GM18858 (cell line): ENCODE measurements at regions not wholly inside any gene's neighbourhood (a gene's known extent, or its start where the extent isn't known, plus 50 kb on each side); places are given as distances from the start of the nearest gene placed in this dataset.
"Not testable (repeated sequence)": the region's sequence is repeated elsewhere in the genome, so short reads cannot be mapped to it uniquely, and the experiment has no call there.

Experiments used
- ATAC-seq: cut with Tn5 transposase; IDR thresholded peaks from one replicate; pipeline ENCODE4 v1.9.1; 2021; ENCODE audit not compliant: unreplicated experiment

GRCh38 chr15:39260391-39260790, 320.5 kb upstream of the THBS1 start:
- no peak for ATAC-seq

GRCh38 chr15:39260791-39261190, 320.1 kb upstream of the THBS1 start:
- ATAC-seq: no peak

DNA sequence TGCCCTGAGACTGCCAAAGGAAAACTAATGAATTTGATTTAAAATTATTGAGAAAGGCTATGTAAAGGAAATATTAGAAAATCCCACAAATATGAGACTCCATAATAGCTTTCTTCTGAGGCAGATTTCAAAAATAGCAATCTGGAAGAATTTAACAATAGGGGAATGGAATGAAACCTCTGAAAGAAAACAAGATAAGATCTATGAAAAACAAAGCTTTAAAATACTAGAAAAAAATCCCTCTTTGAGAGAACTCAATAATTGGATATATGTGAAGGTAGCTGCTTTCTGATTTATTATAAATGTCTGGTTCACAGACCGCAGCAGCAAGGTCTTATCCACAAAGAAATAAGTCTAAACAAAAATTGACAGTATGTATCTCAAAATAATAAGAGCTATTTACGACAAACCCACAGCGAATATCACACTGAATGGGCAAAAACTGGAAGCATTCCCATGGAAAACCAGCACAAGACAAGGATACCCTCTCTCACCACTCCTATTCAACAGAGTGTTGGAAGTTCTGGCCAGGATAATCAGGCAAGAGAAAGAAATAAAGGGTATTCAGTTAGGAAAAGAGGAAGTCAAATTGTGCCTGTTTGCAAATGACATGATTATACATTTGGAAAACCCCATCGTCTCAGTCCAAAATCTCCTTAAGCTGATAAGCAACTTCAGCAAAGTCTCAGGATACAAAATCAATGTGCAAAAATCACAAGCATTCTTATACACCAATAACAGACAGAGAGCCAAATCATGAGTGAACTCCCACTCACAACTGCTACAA, 319.3 kb upstream of the THBS1 start:
- ATAC-seq: not testable (repeated sequence)

DNA sequence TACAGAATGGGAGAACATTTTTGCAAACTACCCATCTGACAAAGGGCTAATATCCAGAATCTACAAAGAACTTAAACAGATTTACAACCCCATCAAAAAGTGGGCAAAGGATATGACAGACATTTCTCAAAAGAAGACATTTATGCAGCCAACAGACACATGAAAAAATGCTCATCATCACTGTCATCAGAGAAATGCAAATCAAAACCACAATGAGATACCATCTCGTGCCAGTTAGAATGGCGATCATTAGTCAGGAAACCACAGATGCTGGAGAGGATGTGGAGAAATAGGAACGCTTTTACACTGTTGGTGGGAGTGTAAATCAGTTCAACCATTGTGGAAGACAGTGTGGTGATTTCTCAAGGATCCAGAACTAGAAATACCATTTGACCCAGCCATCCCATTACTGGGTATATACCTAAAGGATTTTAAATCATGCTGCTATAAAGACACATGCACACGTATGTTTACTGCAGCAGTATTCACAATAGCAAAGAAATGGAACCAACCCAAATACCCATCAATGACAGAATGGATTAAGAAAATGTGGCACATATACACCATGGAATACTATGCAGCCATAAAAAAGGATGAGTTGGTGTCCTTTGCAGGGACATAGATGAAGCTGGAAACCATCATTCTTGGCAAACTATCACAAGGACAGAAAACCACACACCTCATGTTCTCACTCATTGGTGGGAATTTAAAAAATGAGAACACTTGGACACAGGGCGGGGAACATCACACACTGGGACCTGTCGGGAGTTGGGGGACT, 317.7 kb upstream of the THBS1 start:
- not testable (repeated sequence) for ATAC-seq

DNA sequence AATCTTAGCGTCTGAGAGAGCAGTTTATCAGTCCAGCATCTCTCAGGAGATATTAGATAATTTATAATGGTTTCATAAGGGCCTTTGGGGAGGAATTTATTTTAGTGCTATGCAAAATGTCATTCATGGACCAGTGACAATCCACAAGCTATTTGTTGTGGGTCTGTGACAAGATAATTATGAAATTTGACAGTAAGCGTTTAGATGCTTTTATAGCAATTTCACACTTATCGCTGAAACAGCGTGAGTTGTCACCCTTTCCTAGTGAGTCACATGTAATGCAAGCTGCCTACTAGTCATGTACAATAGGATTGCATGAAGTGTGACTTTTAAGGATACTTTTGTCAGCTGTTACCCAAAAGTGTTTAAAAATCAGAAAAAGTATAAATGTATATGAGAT, 315.6 kb upstream of the THBS1 start:
- no peak for ATAC-seq

GRCh38 chr15:39266890-39267289, 314.0 kb upstream of the THBS1 start:
- no peak for ATAC-seq

GRCh38 chr15:39267685-39268084, 313.2 kb upstream of the THBS1 start:
- ATAC-seq: no peak

DNA sequence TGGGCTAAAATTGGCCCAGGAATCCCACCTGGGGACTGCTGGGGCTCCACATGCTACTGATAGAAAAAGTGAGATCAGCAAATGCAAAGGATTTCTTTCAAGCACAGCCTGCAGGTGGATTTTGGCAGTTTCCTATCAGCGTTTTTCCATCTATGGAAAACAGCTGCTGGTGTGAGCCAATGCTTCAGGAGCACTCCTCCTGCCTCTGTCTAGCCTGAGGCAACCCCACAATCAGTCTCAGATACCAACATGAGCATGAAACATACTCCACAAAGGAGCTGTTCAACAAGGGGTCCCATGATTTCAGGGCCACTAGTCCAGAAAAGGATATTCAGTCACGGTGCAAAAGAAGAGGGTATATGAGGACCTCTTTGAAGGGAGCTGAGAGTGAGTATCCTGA, 311.5 kb upstream of the THBS1 start:
- no peak for ATAC-seq

DNA sequence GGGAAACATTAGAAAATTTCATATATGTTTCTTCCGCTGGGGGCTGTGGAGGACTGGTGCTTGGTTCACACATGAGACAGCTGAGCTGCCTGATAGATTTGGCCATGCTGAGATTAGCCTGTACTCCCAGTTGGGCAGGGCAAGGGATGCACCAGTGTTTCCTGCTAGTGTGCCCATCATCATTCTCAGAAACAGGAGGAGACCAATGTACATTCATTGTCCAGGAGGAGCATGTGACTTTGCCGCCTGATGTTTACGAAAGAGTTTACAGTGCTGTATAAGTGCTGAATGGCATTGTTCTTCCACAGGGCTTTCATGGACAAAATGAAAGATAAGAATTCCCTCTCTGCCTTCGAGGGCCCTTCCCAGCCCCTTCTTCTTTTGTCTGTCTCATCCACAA, 311.1 kb upstream of the THBS1 start:
- no peak for ATAC-seq

GRCh38 chr15:39270221-39270855, 310.5 kb upstream of the THBS1 start:
- no peak for ATAC-seq

- no peak for ATAC-seq
These were observed 309.9 kb upstream of the THBS1 start for GRCh38 chr15:39270934-39271333.

GRCh38 chr15:39272901-39273300, 308.0 kb upstream of the THBS1 start:
- no peak for ATAC-seq

DNA sequence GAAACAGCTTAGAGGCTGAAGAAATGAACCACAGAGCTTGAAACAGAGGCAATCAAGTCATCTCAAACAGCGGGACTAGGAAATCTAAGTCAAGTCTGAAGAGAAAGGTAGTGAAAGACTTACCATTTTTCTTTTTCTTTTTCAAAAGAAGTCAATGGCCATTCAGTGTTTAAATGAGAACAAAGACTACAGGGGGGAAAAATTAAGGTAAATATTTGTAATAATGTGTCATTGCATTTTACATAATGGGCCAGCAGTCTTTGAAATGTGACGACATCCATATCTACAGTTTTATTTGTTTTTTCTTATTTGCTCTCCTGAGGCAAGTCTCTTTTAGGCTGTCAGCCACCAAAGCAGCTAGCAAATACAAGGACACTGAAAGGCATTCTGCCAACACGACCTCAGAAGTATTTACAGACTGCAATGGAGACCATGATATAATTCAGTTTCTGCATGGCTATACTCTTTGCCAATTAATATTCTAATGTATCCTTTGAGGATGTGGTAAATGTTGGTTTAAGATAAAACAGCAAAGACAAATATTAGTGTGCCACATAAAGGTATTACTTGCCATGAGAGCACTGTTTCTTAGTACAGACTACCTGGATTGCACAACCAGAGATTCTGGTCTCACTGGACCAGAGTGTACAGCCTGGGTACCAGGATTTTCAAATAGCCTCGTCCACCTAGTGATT, 307.0 kb upstream of the THBS1 start:
- ATAC-seq: no peak

- ATAC-seq: no peak
These were observed 305.8 kb upstream of the THBS1 start for GRCh38 chr15:39275066-39275465.

DNA sequence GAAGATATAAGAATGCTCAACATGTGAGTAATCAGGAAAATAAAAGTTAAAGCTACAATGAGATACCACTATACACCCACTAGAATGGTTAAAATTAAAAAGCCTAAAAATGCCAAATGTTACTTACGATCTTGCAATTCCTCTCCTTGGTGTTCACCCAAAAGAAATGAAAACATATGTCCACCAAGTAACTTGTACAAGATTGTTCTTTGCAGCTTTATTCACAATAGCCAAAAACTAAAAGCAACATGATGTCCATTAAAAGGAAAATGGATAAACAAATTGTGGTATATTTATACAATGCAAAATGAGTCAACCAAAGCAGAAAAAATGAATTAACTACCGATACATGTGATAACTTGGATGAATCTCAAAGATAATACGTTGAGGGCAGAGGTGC, 301.6 kb upstream of the THBS1 start:
- ATAC-seq: no peak

- no peak for ATAC-seq
These were observed 299.8 kb upstream of the THBS1 start for GRCh38 chr15:39281094-39281493.

- no peak for ATAC-seq
These were observed 298.1 kb upstream of the THBS1 start for GRCh38 chr15:39282663-39283208.

DNA sequence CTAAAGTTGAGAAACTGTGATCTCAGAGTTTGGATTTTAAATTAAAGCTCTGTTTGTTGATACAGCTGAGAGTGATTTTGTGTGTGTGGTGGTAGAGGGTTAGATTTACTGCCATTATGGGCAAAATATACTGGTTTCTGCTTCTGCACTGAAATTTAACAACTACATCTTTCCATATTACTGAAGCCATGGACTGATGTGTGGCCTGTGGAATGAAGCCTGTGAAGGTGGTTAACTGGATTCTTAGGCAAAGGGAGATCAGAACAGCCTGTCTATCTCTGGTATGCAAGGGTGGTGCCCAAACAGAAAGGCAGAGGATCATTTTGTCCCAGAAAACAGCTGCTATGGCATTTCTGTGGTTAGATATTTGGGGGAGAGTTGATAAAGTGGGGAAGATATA, 297.3 kb upstream of the THBS1 start:
- no peak for ATAC-seq

- ATAC-seq: no peak
These were observed 295.8 kb upstream of the THBS1 start for GRCh38 chr15:39285071-39285470.

- ATAC-seq: no peak
These were observed 295.2 kb upstream of the THBS1 start for GRCh38 chr15:39285663-39286062.

DNA sequence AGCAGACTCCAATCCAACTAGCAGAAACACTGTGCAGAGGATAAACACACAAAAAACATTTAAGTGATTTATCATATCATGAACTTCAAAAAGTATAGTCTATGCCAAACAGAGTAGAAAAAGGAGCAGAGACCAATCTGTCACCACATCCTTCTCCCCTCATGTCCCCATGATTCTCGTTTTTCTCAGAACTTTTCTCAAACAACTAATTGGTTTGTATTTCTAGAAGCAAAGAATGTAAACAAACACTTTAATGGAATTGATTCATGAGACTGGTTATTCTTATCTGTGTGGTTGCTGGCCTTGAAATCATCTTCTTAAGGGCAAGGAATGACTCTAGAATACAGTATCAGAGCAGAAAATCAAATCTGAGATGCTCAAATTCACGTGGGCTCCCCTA, 294.2 kb upstream of the THBS1 start:
- no peak for ATAC-seq
